ENCODE measurements at regions not wholly inside any gene's neighbourhood (a gene's known extent, or its start where the extent isn't known, plus 50 kb on each side); places are given as distances from the start of the nearest gene placed in this dataset.

GRCh38 chr4:4775493-4776004 lies 83.9 kb upstream of the MSX1 start:
- no peaks in the 10 kb centered on the region for H3K27me3 ChIP-seq
- DNase-seq (no peak), ATAC-seq (no peak)
- no peaks in the 10 kb centered on the region for H3K36me3 ChIP-seq
- TF ChIP-seq CTCF (IDR thresholded peaks at IDR 0.05), result no peak
- intact Hi-C loops (cut with DNase I), result no loop called here
- H3K4me3 ChIP-seq, result no peak overlapping the region
- no peaks in the 10 kb centered on the region for H3K4me1 ChIP-seq
- H3K27ac ChIP-seq, result no peak overlapping the region
- H3K9me3 ChIP-seq, result no peaks in the 10 kb centered on the region

GRCh38 chr4:4772534-4772933 lies 86.9 kb upstream of the MSX1 start:
- DNase-seq (no peak), ATAC-seq (no peak)
- TF ChIP-seq CTCF (IDR thresholded peaks at IDR 0.05), result no peak
- Histone ChIP-seq H3K9me3 (no peaks in the 10 kb centered on the region), H3K4me1 (no peaks in the 10 kb centered on the region), H3K27me3 (no peaks in the 10 kb centered on the region), H3K4me3 (no peak overlapping the region), H3K36me3 (no peaks in the 10 kb centered on the region), H3K27ac (no peak overlapping the region)
- intact Hi-C loops (cut with DNase I), result no loop called here

GRCh38 chr4:4771160-4771559 lies 88.3 kb upstream of the MSX1 start:
- Histone ChIP-seq H3K4me3 (no peak overlapping the region), H3K27me3 (no peaks in the 10 kb centered on the region), H3K9me3 (no peaks in the 10 kb centered on the region), H3K27ac (no peak overlapping the region), H3K4me1 (no peaks in the 10 kb centered on the region), H3K36me3 (no peaks in the 10 kb centered on the region)
- TF ChIP-seq CTCF (IDR thresholded peaks at IDR 0.05), result no peak
- DNase-seq (no peak), ATAC-seq (no peak)
- intact Hi-C loops (cut with DNase I), result no loop called here

GRCh38 chr4:4770610-4771009 lies 88.9 kb upstream of the MSX1 start:
- ATAC-seq, result no peak
- intact Hi-C loops (cut with DNase I), result no loop called here
- no peaks in the 10 kb centered on the region for H3K9me3 ChIP-seq
- TF ChIP-seq CTCF (IDR thresholded peaks at IDR 0.05), result no peak
- no peaks in the 10 kb centered on the region for H3K4me1 ChIP-seq
- no peak overlapping the region for H3K27ac ChIP-seq
- no peaks in the 10 kb centered on the region for H3K36me3 ChIP-seq
- H3K27me3 ChIP-seq, result no peaks in the 10 kb centered on the region
- DNase-seq, result no peak
- no peak overlapping the region for H3K4me3 ChIP-seq

- DNase-seq (no peak), ATAC-seq (no peak)
- no peak for TF ChIP-seq CTCF (IDR thresholded peaks at IDR 0.05)
- H3K27ac ChIP-seq, result no peak overlapping the region
- H3K9me3 ChIP-seq, result no peaks in the 10 kb centered on the region
- H3K36me3 ChIP-seq, result no peaks in the 10 kb centered on the region
- intact Hi-C loops (cut with DNase I), result no loop called here
- H3K4me1 ChIP-seq, result no peaks in the 10 kb centered on the region
- no peak overlapping the region for H3K4me3 ChIP-seq
- H3K27me3 ChIP-seq, result no peaks in the 10 kb centered on the region
Observed at GRCh38 chr4:4766564-4766963, 92.9 kb upstream of the MSX1 start.

- DNase-seq, result no peak
- Histone ChIP-seq H3K27me3 (no peaks in the 10 kb centered on the region), H3K4me1 (no peaks in the 10 kb centered on the region), H3K36me3 (no peaks in the 10 kb centered on the region), H3K27ac (no peak overlapping the region), H3K4me3 (no peak overlapping the region), H3K9me3 (no peaks in the 10 kb centered on the region)
- TF ChIP-seq CTCF (IDR thresholded peaks at IDR 0.05), result no peak
- no peak for ATAC-seq
- intact Hi-C loops (cut with DNase I), result no loop called here
Observed at GRCh38 chr4:4765811-4766210, 93.7 kb upstream of the MSX1 start.

Data from upper lobe of right lung (tissue), 1 donor.